Epithelial cell of proximal tubule (primary cell): ENCODE measurements at regions not wholly inside any gene's neighbourhood (a gene's known extent, or its start where the extent isn't known, plus 50 kb on each side); places are given as distances from the start of the nearest gene placed in this dataset.

Source experiments
- DNase-seq: peaks from one replicate; pipeline ENCODE4 v3.0.0-alpha.2; 2011; ENCODE audit warnings: low read depth
- H3K4me3 ChIP-seq: 2 replicates; pipeline ENCODE4 v1.5.1; 2011; ENCODE audit warnings: low read depth, mild to moderate bottlenecking, low read length
- CTCF ChIP-seq: conservative IDR thresholded peaks from 2 replicates; pipeline ENCODE4 v1.5.1; 2012; ENCODE audit warnings: low read depth, mild to moderate bottlenecking, low read length

- no peak for TF ChIP-seq CTCF
- no peak for DNase-seq
Measured at GRCh38 chr7:33661430-33662160, 243.7 kb upstream of the BMPER start.

GRCh38 chr7:33666531-33666930 lies 238.8 kb upstream of the BMPER start:
- no peak overlapping the region for H3K4me3 ChIP-seq
- DNase-seq = no peak
- no peak for TF ChIP-seq CTCF

More at GRCh38 chr7:33661430-33662160, 243.7 kb upstream of the BMPER start:
- no peak overlapping the region for H3K4me3 ChIP-seq

GRCh38 chr7:33667196-33667595 lies 238.1 kb upstream of the BMPER start:
- no peak overlapping the region for H3K4me3 ChIP-seq
- no peak for TF ChIP-seq CTCF
- DNase-seq = no peak

GRCh38 chr7:33669251-33669670 lies 236.1 kb upstream of the BMPER start:
- no peak for DNase-seq
- no peak overlapping the region for H3K4me3 ChIP-seq
- no peak for TF ChIP-seq CTCF

GRCh38 chr7:33671531-33672262 lies 233.6 kb upstream of the BMPER start:
- no peak overlapping the region for H3K4me3 ChIP-seq
- no peak for TF ChIP-seq CTCF
- DNase-seq = peak; percentile 4

- TF ChIP-seq CTCF = peak; percentile 25
- DNase-seq = no peak
- H3K4me3 ChIP-seq = no peak overlapping the region
Measured at GRCh38 chr7:33673029-33673700, 232.2 kb upstream of the BMPER start.
